Left kidney (tissue), 1 donor: ENCODE measurements at regions not wholly inside any gene's neighbourhood (a gene's known extent, or its start where the extent isn't known, plus 50 kb on each side); places are given as distances from the start of the nearest gene placed in this dataset.

Source experiments
- DNase-seq: peaks from one replicate; pipeline ENCODE4 v3.0.0-alpha.2; 2013

DNA sequence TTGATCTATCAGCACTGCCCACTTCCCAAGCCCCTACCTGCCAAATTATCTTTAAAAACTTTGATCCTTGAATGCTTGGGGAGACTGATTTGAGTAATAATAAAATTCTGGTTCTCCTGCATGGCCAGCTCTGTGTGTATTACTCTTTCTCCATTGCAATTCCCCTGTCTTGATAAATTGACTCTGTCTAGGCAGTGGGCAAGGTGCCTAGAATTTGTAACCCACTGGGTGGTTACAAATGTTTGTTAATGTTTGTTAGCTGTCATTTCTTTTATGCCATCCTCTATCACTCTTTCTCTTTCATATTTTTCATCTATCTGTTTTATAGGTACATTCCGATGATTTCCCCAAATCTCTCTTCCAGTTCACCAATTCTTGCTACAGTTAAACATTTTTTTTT is 694.1 kb downstream of the TYW1 start:
- DNase-seq, result no peak

- no peak for DNase-seq
Observed at GRCh38 chr7:67692425-67692824, 695.8 kb downstream of the TYW1 start.

- DNase-seq, result no peak
Observed at GRCh38 chr7:67696124-67696523, 699.5 kb downstream of the TYW1 start.

DNA sequence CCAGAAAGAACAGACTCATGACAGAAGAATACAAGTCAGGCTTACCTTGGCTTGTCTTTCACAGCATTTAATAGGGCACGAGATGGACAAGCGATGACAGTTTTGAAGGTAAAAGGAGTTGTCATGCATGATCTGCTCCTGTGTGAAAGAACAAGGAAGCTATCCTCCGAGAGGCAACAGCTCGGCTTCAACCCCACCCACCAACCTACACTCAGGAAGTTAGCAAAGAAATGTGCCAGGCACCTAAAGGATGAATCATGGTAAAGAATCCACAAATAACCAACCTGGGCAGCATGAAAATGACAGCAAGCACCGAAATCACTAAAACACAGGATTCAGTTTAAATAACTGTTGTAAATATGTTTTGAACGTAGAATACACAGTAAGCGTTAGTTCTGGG is 700.2 kb downstream of the TYW1 start:
- no peak for DNase-seq

GRCh38 chr7:67698354-67698753 is 701.7 kb downstream of the TYW1 start:
- DNase-seq, result no peak

DNA sequence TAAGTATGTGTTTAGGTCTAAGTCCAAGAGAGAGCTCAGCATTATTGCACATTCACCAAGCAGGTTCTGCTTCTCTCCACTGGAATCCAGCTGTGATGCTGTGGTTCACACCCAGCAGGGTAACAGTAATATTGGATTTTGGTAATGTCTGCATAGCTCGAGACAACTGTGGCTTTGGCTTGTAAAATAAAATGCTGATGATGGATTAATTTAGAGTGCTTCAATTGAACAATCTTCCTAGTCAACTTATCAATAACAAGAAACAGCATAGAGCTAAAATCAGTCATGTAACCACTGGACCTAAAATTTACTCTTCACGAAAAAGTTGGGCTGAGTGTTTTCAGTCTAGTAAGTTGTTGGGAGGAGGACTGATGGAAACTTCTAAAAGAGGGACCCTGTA is 709.2 kb downstream of the TYW1 start:
- DNase-seq, result no peak

DNA sequence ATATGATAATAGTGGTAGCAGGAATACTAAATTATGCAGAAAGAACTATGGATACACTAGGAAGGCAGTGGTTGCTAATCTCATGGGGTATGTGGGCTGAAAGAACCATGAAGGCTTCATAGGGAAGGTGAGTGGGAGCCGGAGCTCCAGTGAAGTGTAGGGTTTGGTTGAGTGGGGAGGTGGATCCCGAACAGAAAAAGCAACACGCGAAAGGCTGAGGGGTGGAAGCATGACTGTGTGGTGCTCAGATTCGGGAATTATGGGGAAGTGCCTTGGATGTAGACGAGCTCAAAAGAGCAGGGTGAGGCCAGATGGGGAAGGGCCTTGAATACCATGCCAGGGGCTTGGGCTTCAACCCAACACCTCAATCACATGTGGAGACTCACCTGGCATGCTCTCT is 715.1 kb downstream of the TYW1 start:
- DNase-seq, result no peak

- DNase-seq, result no peak
Observed at GRCh38 chr7:67713451-67714056, 716.9 kb downstream of the TYW1 start.

DNA sequence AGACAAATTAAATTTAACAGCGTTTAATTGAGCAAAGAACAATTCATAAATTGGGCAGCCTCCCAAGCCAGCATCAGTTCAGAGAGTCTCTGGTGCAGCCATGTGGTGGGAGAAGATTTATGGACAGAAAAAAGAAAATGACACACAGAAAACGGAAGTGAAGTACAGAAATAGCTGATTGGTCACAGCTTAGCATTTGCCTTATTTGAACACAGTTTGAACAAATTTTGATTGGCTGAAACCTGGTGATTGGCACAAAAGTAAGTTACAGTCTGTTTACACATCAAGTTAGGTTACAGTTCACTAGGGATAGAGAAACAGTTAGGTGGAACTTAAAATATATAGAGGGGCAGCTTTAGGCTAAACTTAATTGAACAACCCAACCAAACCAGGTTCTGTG is 720.1 kb downstream of the TYW1 start:
- DNase-seq, result peak; percentile 15

DNA sequence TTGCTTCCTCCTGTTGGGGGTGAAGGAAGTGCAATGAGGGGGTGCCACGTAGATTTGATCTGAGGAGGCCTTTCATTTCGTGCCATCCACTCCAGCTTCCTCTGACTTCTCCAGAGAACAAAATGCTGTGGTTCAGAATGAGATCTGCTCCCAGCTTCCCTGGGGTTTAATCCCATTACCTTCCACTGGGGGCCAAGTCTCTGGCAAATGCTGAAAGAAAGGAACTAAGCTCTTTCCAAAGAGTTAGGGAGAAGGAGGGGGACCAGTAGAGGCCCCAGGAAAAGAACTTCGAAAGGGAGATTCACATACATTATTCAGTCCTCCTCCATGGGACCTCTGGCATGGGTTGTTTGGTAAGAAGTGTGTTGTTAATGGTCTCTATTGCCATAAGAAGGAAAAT is 727.0 kb downstream of the TYW1 start:
- no peak for DNase-seq

- no peak for DNase-seq
Observed at GRCh38 chr7:67724435-67724834, 727.8 kb downstream of the TYW1 start.

GRCh38 chr7:67724955-67725354 is 728.3 kb downstream of the TYW1 start:
- DNase-seq, result no peak

DNA sequence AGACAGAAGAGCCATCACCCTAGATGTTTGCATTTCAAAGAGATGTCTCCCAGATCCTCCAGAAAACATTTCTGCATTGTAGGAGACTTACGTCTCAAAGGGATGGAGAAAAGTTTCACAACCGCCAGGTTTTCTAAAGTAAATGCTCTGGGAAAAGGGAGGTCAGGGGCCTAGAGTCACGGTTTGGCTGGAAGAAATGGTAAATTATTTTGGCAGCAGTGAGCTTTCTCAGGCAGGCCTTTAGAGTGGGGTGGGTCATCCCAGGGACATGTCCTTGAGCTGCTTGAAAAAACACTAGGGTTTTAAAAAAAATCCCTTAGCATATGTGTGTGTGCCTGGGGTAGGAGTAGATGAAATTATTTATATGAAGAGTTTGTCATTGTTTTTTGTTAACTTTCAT is 728.8 kb downstream of the TYW1 start:
- DNase-seq, result no peak

GRCh38 chr7:67729771-67730170 is 733.1 kb downstream of the TYW1 start:
- no peak for DNase-seq

- DNase-seq, result no peak
Observed at GRCh38 chr7:67731704-67732103, 735.1 kb downstream of the TYW1 start.

DNA sequence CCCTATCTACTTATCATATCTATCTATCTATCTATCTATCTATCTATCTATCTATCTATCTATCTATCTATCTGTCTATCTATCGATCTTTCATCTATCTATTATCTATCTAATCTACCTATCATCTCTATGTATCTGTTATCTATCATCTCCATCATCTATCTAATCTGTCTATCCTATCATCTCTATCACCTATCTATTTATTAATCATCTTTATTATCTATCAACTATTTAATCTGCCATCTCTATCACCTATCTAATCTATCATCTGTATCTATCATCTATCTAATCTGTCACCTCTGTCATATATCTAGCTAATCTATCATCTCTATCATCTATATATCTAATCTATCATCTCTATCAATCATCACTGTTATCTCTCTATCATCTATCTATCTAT is 736.3 kb downstream of the TYW1 start:
- no peak for DNase-seq

DNA sequence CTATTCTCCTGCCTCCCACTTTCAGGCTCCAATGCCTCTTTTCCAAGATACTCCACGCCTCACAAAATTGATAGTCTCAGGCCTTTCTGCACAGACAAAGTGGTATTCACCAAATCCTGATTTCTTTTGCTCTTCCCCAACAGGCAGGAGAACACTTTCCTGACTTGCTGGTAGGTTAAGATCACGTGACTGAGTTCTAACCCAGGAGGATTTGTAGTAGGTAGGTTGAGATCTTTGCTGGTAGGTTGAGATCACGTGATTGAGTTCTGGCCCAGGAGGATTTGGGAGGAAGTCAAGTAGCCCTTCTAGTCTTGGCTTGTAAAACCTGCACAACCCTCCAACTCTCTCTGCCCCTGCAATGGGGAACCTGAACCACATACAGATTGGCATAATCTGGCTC is 741.5 kb downstream of the TYW1 start:
- DNase-seq, result no peak

DNA sequence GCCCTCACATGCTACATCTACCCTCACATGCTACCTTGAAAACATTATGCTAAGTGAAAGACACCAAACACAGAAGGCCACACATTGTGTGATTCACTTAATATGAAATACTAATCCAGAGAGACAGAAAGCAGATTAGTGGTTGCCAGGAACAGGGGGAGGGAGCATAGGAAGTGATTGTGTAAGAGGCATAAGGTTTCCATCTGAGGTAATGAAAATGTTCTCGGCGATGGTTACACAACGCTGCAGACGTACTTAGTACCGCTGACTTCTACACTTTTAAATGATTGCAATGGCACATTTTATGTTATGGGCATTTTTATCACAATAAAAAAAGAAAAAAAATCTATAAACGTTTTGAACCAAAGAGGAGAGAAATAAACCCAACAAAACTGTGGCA is 742.3 kb downstream of the TYW1 start:
- no peak for DNase-seq

GRCh38 chr7:67743501-67743900 is 746.9 kb downstream of the TYW1 start:
- no peak for DNase-seq

DNA sequence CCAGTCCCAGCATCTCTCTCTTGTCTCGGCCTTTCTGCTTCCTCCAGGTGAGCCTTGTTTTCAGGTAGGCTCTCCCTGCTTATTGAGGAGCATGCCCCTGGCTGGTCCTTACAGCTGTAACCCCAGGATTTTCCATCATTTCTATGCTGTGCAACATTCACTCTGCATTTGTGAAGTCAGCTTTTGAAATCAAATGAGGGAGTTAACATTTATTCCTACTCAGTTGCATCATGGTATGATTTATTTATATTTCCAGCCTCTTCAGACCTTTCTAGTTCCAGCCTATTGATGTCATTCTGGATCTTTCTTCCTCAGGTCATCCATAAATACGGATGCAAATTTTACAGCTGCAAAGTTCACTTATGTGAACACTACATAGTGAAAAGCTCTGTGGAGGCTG is 755.6 kb downstream of the TYW1 start:
- no peak for DNase-seq

- no peak for DNase-seq
Observed at GRCh38 chr7:67753891-67754290, 757.3 kb downstream of the TYW1 start.

- DNase-seq, result no peak
Observed at GRCh38 chr7:67754651-67755050, 758.0 kb downstream of the TYW1 start.

- DNase-seq, result no peak
Observed at GRCh38 chr7:67758551-67758950, 761.9 kb downstream of the TYW1 start.

GRCh38 chr7:67760971-67761370 is 764.3 kb downstream of the TYW1 start:
- DNase-seq, result no peak

DNA sequence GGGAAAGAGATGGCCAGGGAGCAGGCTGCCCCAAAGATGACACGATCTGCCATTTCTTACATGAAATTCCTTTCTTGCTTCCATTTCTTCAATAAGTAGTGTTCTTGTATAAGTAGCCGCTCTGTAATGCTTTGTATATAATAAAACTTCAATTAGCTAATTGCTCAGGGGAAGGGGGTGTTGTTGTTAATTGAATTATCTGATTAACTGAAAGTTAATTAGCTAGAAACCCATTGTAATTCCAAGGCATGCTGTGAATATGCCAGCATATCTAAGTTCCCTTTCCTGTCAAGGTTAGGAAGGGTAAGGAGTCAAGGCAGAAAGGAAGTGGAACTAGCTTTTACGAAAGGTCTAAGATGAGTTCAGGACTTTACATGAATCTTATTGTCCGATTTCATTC is 765.9 kb downstream of the TYW1 start:
- DNase-seq, result no peak
